ENCODE measurements at regions not wholly inside any gene's neighbourhood (a gene's known extent, or its start where the extent isn't known, plus 50 kb on each side); places are given as distances from the start of the nearest gene placed in this dataset.

DNA sequence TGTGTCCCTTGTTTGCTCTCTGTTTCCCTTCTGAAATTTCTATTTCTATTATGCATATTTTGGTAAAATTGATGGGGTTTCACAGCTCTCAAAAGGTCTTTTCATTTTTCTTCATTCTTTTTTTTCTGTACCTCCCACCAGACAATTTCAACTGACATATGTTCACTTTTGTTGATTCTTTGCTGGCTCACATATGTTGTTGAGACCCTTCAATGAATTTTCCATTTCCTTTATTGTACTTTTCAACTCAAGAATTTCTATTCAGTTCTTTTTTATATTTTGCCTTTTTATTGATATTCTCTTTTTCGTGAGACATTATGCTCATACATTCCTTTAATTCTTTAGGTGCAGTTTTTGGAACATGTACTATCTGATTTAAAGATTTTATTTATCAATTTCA, 102.6 kb upstream of the GRIK1 start:
- Histone ChIP-seq H3K9me3 (ENCODE audit: low read length) (no peaks in the 10 kb centered on the region), H2AFZ (ENCODE audit: low read length) (no peak overlapping the region), H3K9me2 (ENCODE audit: insufficient read depth, low read length) (no peaks in the 10 kb centered on the region), H3K36me3 (ENCODE audit: insufficient read depth, low read length) (no peaks in the 10 kb centered on the region), H3K4me3 (ENCODE audit: low read depth, low read length, poor library complexity, severe bottlenecking) (no peak overlapping the region), H4K20me1 (ENCODE audit: insufficient read depth, low read length) (no peaks in the 10 kb centered on the region), H3K4me2 (ENCODE audit: low read length) (no peak overlapping the region), H3K79me2 (ENCODE audit: insufficient read depth, low read depth, low read length) (no peaks in the 10 kb centered on the region), H3K4me1 (ENCODE audit: insufficient read depth, low read length, poor library complexity, severe bottlenecking) (no peaks in the 10 kb centered on the region), H3K27ac (ENCODE audit: low read depth, low read length, poor library complexity, severe bottlenecking) (no peak overlapping the region)
- intact Hi-C loops (cut with micrococcal nuclease; ENCODE audit: unreplicated experiment), result loop anchor here (10.0 kb wide), 1 partner anchor 152 kb away; no protein-coding TSS in a partner anchor
- TF ChIP-seq, protein P1, sequence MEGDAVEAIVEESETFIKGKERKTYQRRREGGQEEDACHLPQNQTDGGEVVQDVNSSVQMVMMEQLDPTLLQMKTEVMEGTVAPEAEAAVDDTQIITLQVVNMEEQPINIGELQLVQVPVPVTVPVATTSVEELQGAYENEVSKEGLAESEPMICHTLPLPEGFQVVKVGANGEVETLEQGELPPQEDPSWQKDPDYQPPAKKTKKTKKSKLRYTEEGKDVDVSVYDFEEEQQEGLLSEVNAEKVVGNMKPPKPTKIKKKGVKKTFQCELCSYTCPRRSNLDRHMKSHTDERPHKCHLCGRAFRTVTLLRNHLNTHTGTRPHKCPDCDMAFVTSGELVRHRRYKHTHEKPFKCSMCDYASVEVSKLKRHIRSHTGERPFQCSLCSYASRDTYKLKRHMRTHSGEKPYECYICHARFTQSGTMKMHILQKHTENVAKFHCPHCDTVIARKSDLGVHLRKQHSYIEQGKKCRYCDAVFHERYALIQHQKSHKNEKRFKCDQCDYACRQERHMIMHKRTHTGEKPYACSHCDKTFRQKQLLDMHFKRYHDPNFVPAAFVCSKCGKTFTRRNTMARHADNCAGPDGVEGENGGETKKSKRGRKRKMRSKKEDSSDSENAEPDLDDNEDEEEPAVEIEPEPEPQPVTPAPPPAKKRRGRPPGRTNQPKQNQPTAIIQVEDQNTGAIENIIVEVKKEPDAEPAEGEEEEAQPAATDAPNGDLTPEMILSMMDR (conservative IDR thresholded peaks at IDR 0.05; ENCODE audit: low read length), result no peak
- no peak for TF ChIP-seq EZH2phosphoT487 (IDR thresholded peaks at IDR 0.05; ENCODE audit: borderline replicate concordance, low read depth, low read length)
- ChIA-PET CTCF (ENCODE audit: unreplicated experiment) (no interaction called here), POLR2A (interaction anchor here (0.6 kb wide), 1 partner anchor 29 kb away, joined by 3 read pairs; no protein-coding TSS in a partner anchor)
- DNase-seq (ENCODE audit: low spot score), result peak; percentile 4
- BruUV-seq (replicated peaks), result no TSS peak

DNA sequence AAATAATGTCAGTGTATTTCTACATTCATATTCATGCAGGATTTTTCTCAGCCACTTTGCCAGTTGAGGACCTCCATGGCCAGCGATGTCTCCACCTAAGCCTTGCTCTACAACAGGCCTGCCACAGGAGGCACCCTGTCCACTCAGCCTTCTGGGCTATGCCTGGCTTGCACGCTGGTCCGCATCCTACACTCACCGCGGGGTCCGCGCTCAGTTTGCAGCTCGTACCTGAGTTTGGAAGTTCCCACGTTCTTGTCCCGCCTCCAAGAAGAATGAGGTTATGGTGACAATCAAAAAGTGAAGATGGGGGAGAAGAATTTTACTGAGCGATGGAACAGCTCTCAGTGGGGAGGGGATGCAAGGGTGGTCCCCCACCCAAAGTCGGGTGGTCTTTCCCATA, 93.6 kb upstream of the GRIK1 start:
- BruUV-seq (replicated peaks), result no TSS peak
- Histone ChIP-seq H3K4me2 (ENCODE audit: low read length) (no peak overlapping the region), H2AFZ (ENCODE audit: low read length) (no peak overlapping the region), H3K36me3 (ENCODE audit: insufficient read depth, low read length) (no peaks in the 10 kb centered on the region), H4K20me1 (ENCODE audit: insufficient read depth, low read length) (no peaks in the 10 kb centered on the region), H3K4me3 (ENCODE audit: low read depth, low read length, poor library complexity, severe bottlenecking) (no peak overlapping the region), H3K27ac (ENCODE audit: low read depth, low read length, poor library complexity, severe bottlenecking) (no peak overlapping the region), H3K9me3 (ENCODE audit: low read length) (no peaks in the 10 kb centered on the region), H3K4me1 (ENCODE audit: insufficient read depth, low read length, poor library complexity, severe bottlenecking) (no peaks in the 10 kb centered on the region), H3K9me2 (ENCODE audit: insufficient read depth, low read length) (no peaks in the 10 kb centered on the region), H3K79me2 (ENCODE audit: insufficient read depth, low read depth, low read length) (no peaks in the 10 kb centered on the region)
- CTCF ChIA-PET (ENCODE audit: unreplicated experiment), result no interaction called here
- intact Hi-C loops (cut with micrococcal nuclease; ENCODE audit: unreplicated experiment), result no loop called here
- POLR2A ChIA-PET, result no interaction called here
- TF ChIP-seq EZH2phosphoT487 (IDR thresholded peaks at IDR 0.05; ENCODE audit: borderline replicate concordance, low read depth, low read length), result no peak
- TF ChIP-seq, protein P1 (conservative IDR thresholded peaks at IDR 0.05; ENCODE audit: low read length), result no peak
- no peak for DNase-seq (ENCODE audit: low spot score)

DNA sequence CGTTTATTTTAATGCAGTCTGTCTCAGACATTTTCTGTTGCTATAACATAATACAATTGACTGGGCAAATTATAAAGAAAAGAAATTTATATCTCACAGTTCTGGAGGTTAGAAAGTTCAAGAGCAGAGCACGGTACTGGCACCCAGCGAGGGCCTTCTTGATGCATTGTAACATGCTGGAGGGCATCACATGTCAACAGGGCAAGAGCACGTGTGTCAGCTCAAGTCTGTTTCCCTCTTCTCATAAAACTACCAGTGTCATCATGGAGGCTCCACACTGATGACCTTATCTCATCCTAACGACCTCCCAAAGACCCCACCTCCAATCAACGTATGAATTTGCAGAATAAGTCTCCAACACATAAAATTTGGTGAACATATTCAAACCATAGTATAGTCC, 90.6 kb upstream of the GRIK1 start:
- Histone ChIP-seq H4K20me1 (ENCODE audit: insufficient read depth, low read length) (no peaks in the 10 kb centered on the region), H3K27ac (ENCODE audit: low read depth, low read length, poor library complexity, severe bottlenecking) (no peak overlapping the region), H3K9me3 (ENCODE audit: low read length) (no peaks in the 10 kb centered on the region), H2AFZ (ENCODE audit: low read length) (no peak overlapping the region), H3K4me1 (ENCODE audit: insufficient read depth, low read length, poor library complexity, severe bottlenecking) (no peaks in the 10 kb centered on the region), H3K4me2 (ENCODE audit: low read length) (no peak overlapping the region), H3K36me3 (ENCODE audit: insufficient read depth, low read length) (no peaks in the 10 kb centered on the region), H3K79me2 (ENCODE audit: insufficient read depth, low read depth, low read length) (no peaks in the 10 kb centered on the region), H3K9me2 (ENCODE audit: insufficient read depth, low read length) (no peaks in the 10 kb centered on the region), H3K4me3 (ENCODE audit: low read depth, low read length, poor library complexity, severe bottlenecking) (no peak overlapping the region)
- intact Hi-C loops (cut with micrococcal nuclease; ENCODE audit: unreplicated experiment), result no loop called here
- TF ChIP-seq EZH2phosphoT487 (IDR thresholded peaks at IDR 0.05; ENCODE audit: borderline replicate concordance, low read depth, low read length), result no peak
- TF ChIP-seq, protein P1 (conservative IDR thresholded peaks at IDR 0.05; ENCODE audit: low read length), result no peak
- POLR2A ChIA-PET, result no interaction called here
- BruUV-seq (replicated peaks), result no TSS peak
- CTCF ChIA-PET (ENCODE audit: unreplicated experiment), result no interaction called here
- no peak for DNase-seq (ENCODE audit: low spot score)
